HepG2 (cell line): ENCODE measurements at regions not wholly inside any gene's neighbourhood (a gene's known extent, or its start where the extent isn't known, plus 50 kb on each side); places are given as distances from the start of the nearest gene placed in this dataset.

Experiments used
- BCL6 ChIP-seq: IDR thresholded peaks from 2 replicates; pipeline ENCODE4 v1.6.1; 2016; ENCODE audit warnings: missing genetic modification reagents, missing compliant biosample characterization
- BRD4 ChIP-seq: sonication (generic); formaldehyde crosslinking; IDR thresholded peaks from 2 replicates; pipeline ENCODE4 v1.4.0; 2020; ENCODE audit warnings: missing genetic modification reagents
- FOXM1 ChIP-seq: sonication (generic); formaldehyde crosslinking; IDR thresholded peaks from 2 replicates; pipeline ENCODE4 v1.5.0; 2020; ENCODE audit warnings: missing genetic modification reagents
- HDAC1 ChIP-seq: sonication (generic); formaldehyde crosslinking; IDR thresholded peaks from 2 replicates; pipeline ENCODE4 v1.5.1; 2020; ENCODE audit warnings: mild to moderate bottlenecking, missing genetic modification reagents
- HNF4A ChIP-seq: sonication (generic); formaldehyde crosslinking; IDR thresholded peaks from 2 replicates; pipeline ENCODE4 v1.4.0; 2020; ENCODE audit warnings: missing genetic modification reagents
- KMT2B ChIP-seq: IDR thresholded peaks from 2 replicates; pipeline ENCODE4 v1.6.1; 2016; ENCODE audit warnings: missing genetic modification reagents, missing compliant biosample characterization
- NFATC3 ChIP-seq: sonication (generic); formaldehyde crosslinking; IDR thresholded peaks from 2 replicates; pipeline ENCODE4 v1.5.1; 2020; ENCODE audit warnings: mild to moderate bottlenecking, missing genetic modification reagents
- NFKBIZ ChIP-seq: IDR thresholded peaks from 2 replicates; pipeline ENCODE4 v1.6.1; 2018; ENCODE audit warnings: missing genetic modification reagents, missing compliant biosample characterization
- NR2F6 ChIP-seq, 2 experiments: IDR thresholded peaks; 2 replicates each; pipeline ENCODE4 v1.6.1; 2016; ENCODE audit warnings: antibody characterized with exemption in 1 of 2, mild to moderate bottlenecking in 1 of 2
- NR3C1 ChIP-seq: sonication (generic); formaldehyde crosslinking; IDR thresholded peaks from 2 replicates; pipeline ENCODE4 v1.4.0; 2020; ENCODE audit warnings: missing genetic modification reagents
- ONECUT2 ChIP-seq: sonication (generic); formaldehyde crosslinking; IDR thresholded peaks from 2 replicates; pipeline ENCODE4 v1.4.0; 2020; ENCODE audit warnings: missing genetic modification reagents
- SRSF1 ChIP-seq: fragments of 200-400 bp; formaldehyde crosslinking; optimal IDR thresholded peaks from 2 replicates; pipeline ENCODE3; 2017; ENCODE audit warnings: mild to moderate bottlenecking, low read depth, low read length, moderate library complexity
- U2AF2 ChIP-seq: fragments of 200-400 bp; formaldehyde crosslinking; IDR thresholded peaks from 2 replicates; pipeline ENCODE4 v1.6.1; 2017; ENCODE audit warnings: low read depth, mild to moderate bottlenecking, low read length
- ZBTB46 ChIP-seq: sonication (generic); formaldehyde crosslinking; IDR thresholded peaks from 2 replicates; pipeline ENCODE4 v1.4.0; 2020; ENCODE audit warnings: mild to moderate bottlenecking, missing genetic modification reagents, borderline replicate concordance
- ZNF251 ChIP-seq: sonication (generic); formaldehyde crosslinking; IDR thresholded peaks from 2 replicates; pipeline ENCODE4 v1.9.0; 2021; ENCODE audit warnings: mild to moderate bottlenecking, missing genetic modification reagents
- ZNF367 ChIP-seq: sonication (generic); formaldehyde crosslinking; IDR thresholded peaks from 2 replicates; pipeline ENCODE4 v1.4.0; 2020; ENCODE audit warnings: missing genetic modification reagents, borderline replicate concordance
- ZNF547 ChIP-seq: sonication (generic); formaldehyde crosslinking; IDR thresholded peaks from 2 replicates; pipeline ENCODE4 v1.5.1; 2020; ENCODE audit warnings: mild to moderate bottlenecking, missing genetic modification reagents
- ZNF572 ChIP-seq: sonication (generic); formaldehyde crosslinking; IDR thresholded peaks from 2 replicates; pipeline ENCODE4 v1.5.1; 2020; ENCODE audit warnings: mild to moderate bottlenecking, missing genetic modification reagents
- ZNF780A ChIP-seq: sonication (generic); formaldehyde crosslinking; IDR thresholded peaks from 2 replicates; pipeline ENCODE4 v1.8.0; 2022; ENCODE audit warnings: mild to moderate bottlenecking, missing genetic modification reagents, moderate library complexity
- ZNF788 ChIP-seq: sonication (generic); formaldehyde crosslinking; IDR thresholded peaks from 2 replicates; pipeline ENCODE4 v1.5.0; 2020; ENCODE audit warnings: mild to moderate bottlenecking, missing genetic modification reagents, borderline replicate concordance
- TF ChIP-seq, protein P1 (sequence below): IDR thresholded peaks from 2 replicates; pipeline ENCODE4 v1.6.1; 2012; ENCODE audit warnings: low read length, improper control_type of control experiment
- TF ChIP-seq, protein P2 (sequence below): sonication (generic); formaldehyde crosslinking; conservative IDR thresholded peaks from 2 replicates; pipeline ENCODE4 v1.4.0; 2020; ENCODE audit warnings: missing genetic modification reagents
- TF ChIP-seq, protein P3 (sequence below): IDR thresholded peaks from 2 replicates; pipeline ENCODE4 v1.6.1; 2016; ENCODE audit warnings: missing genetic modification reagents, missing compliant biosample characterization
- TF ChIP-seq, protein P4 (sequence below): IDR thresholded peaks from 2 replicates; pipeline ENCODE4 v1.6.1; 2012; ENCODE audit warnings: low read depth, low read length, improper control_type of control experiment

- no peak for TF ChIP-seq ZNF788 (CRISPR knock-in tag)
- no peak for TF ChIP-seq NR3C1 (CRISPR knock-in tag)
- TF ChIP-seq HDAC1, result no peak
- TF ChIP-seq, protein P1, sequence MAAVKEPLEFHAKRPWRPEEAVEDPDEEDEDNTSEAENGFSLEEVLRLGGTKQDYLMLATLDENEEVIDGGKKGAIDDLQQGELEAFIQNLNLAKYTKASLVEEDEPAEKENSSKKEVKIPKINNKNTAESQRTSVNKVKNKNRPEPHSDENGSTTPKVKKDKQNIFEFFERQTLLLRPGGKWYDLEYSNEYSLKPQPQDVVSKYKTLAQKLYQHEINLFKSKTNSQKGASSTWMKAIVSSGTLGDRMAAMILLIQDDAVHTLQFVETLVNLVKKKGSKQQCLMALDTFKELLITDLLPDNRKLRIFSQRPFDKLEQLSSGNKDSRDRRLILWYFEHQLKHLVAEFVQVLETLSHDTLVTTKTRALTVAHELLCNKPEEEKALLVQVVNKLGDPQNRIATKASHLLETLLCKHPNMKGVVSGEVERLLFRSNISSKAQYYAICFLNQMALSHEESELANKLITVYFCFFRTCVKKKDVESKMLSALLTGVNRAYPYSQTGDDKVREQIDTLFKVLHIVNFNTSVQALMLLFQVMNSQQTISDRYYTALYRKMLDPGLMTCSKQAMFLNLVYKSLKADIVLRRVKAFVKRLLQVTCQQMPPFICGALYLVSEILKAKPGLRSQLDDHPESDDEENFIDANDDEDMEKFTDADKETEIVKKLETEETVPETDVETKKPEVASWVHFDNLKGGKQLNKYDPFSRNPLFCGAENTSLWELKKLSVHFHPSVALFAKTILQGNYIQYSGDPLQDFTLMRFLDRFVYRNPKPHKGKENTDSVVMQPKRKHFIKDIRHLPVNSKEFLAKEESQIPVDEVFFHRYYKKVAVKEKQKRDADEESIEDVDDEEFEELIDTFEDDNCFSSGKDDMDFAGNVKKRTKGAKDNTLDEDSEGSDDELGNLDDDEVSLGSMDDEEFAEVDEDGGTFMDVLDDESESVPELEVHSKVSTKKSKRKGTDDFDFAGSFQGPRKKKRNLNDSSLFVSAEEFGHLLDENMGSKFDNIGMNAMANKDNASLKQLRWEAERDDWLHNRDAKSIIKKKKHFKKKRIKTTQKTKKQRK, result no peak
- TF ChIP-seq ZNF251 (CRISPR knock-in tag), result no peak
- TF ChIP-seq BCL6, result no peak
- TF ChIP-seq, protein P2, sequence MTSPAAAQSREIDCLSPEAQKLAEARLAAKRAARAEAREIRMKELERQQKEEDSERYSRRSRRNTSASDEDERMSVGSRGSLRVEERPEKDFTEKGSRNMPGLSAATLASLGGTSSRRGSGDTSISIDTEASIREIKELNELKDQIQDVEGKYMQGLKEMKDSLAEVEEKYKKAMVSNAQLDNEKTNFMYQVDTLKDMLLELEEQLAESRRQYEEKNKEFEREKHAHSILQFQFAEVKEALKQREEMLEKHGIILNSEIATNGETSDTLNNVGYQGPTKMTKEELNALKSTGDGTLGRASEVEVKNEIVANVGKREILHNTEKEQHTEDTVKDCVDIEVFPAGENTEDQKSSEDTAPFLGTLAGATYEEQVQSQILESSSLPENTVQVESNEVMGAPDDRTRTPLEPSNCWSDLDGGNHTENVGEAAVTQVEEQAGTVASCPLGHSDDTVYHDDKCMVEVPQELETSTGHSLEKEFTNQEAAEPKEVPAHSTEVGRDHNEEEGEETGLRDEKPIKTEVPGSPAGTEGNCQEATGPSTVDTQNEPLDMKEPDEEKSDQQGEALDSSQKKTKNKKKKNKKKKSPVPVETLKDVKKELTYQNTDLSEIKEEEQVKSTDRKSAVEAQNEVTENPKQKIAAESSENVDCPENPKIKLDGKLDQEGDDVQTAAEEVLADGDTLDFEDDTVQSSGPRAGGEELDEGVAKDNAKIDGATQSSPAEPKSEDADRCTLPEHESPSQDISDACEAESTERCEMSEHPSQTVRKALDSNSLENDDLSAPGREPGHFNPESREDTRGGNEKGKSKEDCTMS (CRISPR knock-in tag), result no peak
- no peak for TF ChIP-seq FOXM1 (CRISPR knock-in tag)
- no peak for TF ChIP-seq ZBTB46 (CRISPR knock-in tag)
- TF ChIP-seq BRD4, result no peak
- no peak for TF ChIP-seq NFKBIZ
- peak; percentile 44; the same call in 1 of the 2 replicates for TF ChIP-seq HNF4A (CRISPR knock-in tag)
- TF ChIP-seq NFATC3 (CRISPR knock-in tag), result no peak
- no peak for TF ChIP-seq KMT2B (CRISPR knock-in tag)
- no peak for TF ChIP-seq SRSF1
- no peak for TF ChIP-seq ONECUT2 (CRISPR knock-in tag)
- TF ChIP-seq NR2F6 (IDR thresholded peaks at IDR 0.05), result no peak
- TF ChIP-seq NR2F6 (CRISPR knock-in tag; IDR thresholded peaks at IDR 0.05), result no peak
- no peak for TF ChIP-seq ZNF367 (CRISPR knock-in tag)
- TF ChIP-seq ZNF547 (CRISPR knock-in tag), result no peak
- TF ChIP-seq U2AF2, result no peak
- no peak for TF ChIP-seq ZNF572 (CRISPR knock-in tag)
- TF ChIP-seq, protein P3, sequence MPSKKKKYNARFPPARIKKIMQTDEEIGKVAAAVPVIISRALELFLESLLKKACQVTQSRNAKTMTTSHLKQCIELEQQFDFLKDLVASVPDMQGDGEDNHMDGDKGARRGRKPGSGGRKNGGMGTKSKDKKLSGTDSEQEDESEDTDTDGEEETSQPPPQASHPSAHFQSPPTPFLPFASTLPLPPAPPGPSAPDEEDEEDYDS, result no peak
- TF ChIP-seq, protein P4, sequence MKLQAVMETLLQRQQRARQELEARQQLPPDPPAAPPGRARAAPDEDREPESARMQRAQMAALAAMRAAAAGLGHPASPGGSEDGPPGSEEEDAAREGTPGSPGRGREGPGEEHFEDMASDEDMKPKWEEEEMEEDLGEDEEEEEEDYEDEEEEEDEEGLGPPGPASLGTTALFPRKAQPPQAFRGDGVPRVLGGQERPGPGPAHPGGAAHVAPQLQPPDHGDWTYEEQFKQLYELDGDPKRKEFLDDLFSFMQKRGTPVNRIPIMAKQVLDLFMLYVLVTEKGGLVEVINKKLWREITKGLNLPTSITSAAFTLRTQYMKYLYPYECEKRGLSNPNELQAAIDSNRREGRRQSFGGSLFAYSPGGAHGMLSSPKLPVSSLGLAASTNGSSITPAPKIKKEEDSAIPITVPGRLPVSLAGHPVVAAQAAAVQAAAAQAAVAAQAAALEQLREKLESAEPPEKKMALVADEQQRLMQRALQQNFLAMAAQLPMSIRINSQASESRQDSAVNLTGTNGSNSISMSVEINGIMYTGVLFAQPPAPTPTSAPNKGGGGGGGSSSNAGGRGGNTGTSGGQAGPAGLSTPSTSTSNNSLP, result peak; percentile 45; the same call in 1 of the 2 replicates
- TF ChIP-seq ZNF780A (CRISPR knock-in tag), result no peak
These were observed 102.8 kb upstream of the OR13H1 start (continued) for GRCh38 chrX:131441033-131441432.
